ENCODE measurements at regions not wholly inside any gene's neighbourhood (a gene's known extent, or its start where the extent isn't known, plus 50 kb on each side); places are given as distances from the start of the nearest gene placed in this dataset.

- WGBS, 2 donors = 66 to 67% methylated on average over 4 of the region's 4 CpGs
These were observed 200.0 kb upstream of the CASK start for GRCh38 chrX:42123369-42123768.

GRCh38 chrX:42119076-42119475 lies 195.7 kb upstream of the CASK start:
- TF ChIP-seq CTCF (IDR thresholded peaks at IDR 0.05) (no peak), POLR2A (IDR thresholded peaks at IDR 0.05) (no peak)
- intact Hi-C loops (cut with DNase I; ENCODE audit: low total_unique reads) = no loop called here
- peak in 1 of 2 donors; percentile 14 for DNase-seq (ENCODE audit: low spot score in 2 of 2)
- H3K4me3 ChIP-seq (ENCODE audit: low read depth, poor library complexity, severe bottlenecking) = no peak overlapping the region
- 53 to 62% methylated on average over 1 of the region's 1 CpG for WGBS, 2 donors

More at GRCh38 chrX:42123369-42123768, 200.0 kb upstream of the CASK start:
- TF ChIP-seq CTCF (IDR thresholded peaks at IDR 0.05) (no peak), POLR2A (IDR thresholded peaks at IDR 0.05) (no peak)
- intact Hi-C loops (cut with DNase I; ENCODE audit: low total_unique reads) = no loop called here
- H3K4me3 ChIP-seq (ENCODE audit: low read depth, poor library complexity, severe bottlenecking) = no peak overlapping the region
- no peak for DNase-seq (ENCODE audit: low spot score in 2 of 2)

- 65 to 97% methylated on average over 2 of the region's 2 CpGs for WGBS, 2 donors
- TF ChIP-seq POLR2A (IDR thresholded peaks at IDR 0.05) = no peak
- TF ChIP-seq CTCF (IDR thresholded peaks at IDR 0.05) = no peak
- H3K4me3 ChIP-seq (ENCODE audit: low read depth, poor library complexity, severe bottlenecking) = no peak overlapping the region
- intact Hi-C loops (cut with DNase I; ENCODE audit: low total_unique reads) = no loop called here
- DNase-seq (ENCODE audit: low spot score in 2 of 2) = no peak
These were observed 194.0 kb upstream of the CASK start for GRCh38 chrX:42117318-42117717.

GRCh38 chrX:42109428-42109827 lies 186.1 kb upstream of the CASK start:
- no peak for DNase-seq (ENCODE audit: low spot score in 2 of 2)

GRCh38 chrX:42107495-42108488 lies 184.4 kb upstream of the CASK start:
- no peak for DNase-seq (ENCODE audit: low spot score in 2 of 2)
- 74 to 76% methylated on average over 8 of the region's 8 CpGs for WGBS, 2 donors
- TF ChIP-seq POLR2A (IDR thresholded peaks at IDR 0.05) = no peak
- TF ChIP-seq CTCF (IDR thresholded peaks at IDR 0.05) = no peak
- H3K4me3 ChIP-seq (ENCODE audit: low read depth, poor library complexity, severe bottlenecking) = no peak overlapping the region
- intact Hi-C loops (cut with DNase I; ENCODE audit: low total_unique reads) = no loop called here

More at GRCh38 chrX:42109428-42109827, 186.1 kb upstream of the CASK start:
- WGBS, 2 donors = 90 to 93% methylated on average over 2 of the region's 2 CpGs
- intact Hi-C loops (cut with DNase I; ENCODE audit: low total_unique reads) = no loop called here
- TF ChIP-seq POLR2A (IDR thresholded peaks at IDR 0.05) = no peak
- TF ChIP-seq CTCF (IDR thresholded peaks at IDR 0.05) = no peak
- no peak overlapping the region for H3K4me3 ChIP-seq (ENCODE audit: low read depth, poor library complexity, severe bottlenecking)

Data from lower leg skin (tissue), 4 donors.